KMS-11 (cell line): ENCODE measurements at regions not wholly inside any gene's neighbourhood (a gene's known extent, or its start where the extent isn't known, plus 50 kb on each side); places are given as distances from the start of the nearest gene placed in this dataset.

Experiments
- H2AFZ ChIP-seq: fragments of 200-600 bp; sonication (generic); 2 replicates; pipeline ENCODE4 v1.6.1; 2016; ENCODE audit warnings: antibody characterized with exemption, mixed run types, low read depth
- H3K27ac ChIP-seq: fragments of 200-600 bp; sonication (generic); 2 replicates; pipeline ENCODE4 v1.6.1; 2016; ENCODE audit warnings: mild to moderate bottlenecking, mixed run types
- H3K27me3 ChIP-seq: fragments of 200-600 bp; sonication (generic); 2 replicates; pipeline ENCODE4 v1.6.1; 2017; ENCODE audit warnings: mild to moderate bottlenecking, low read depth, mixed run types, moderate library complexity; ENCODE audit not compliant: insufficient read depth
- H3K36me3 ChIP-seq: fragments of 200-600 bp; sonication (generic); 2 replicates; pipeline ENCODE4 v1.6.1; 2017; ENCODE audit warnings: mild to moderate bottlenecking, mixed run types; ENCODE audit not compliant: insufficient read depth
- H3K4me1 ChIP-seq: fragments of 200-600 bp; sonication (generic); 2 replicates; pipeline ENCODE4 v1.6.1; 2016; ENCODE audit warnings: mild to moderate bottlenecking, low read depth, mixed run types; ENCODE audit not compliant: poor library complexity, severe bottlenecking
- H3K4me2 ChIP-seq: fragments of 200-600 bp; sonication (generic); 2 replicates; pipeline ENCODE4 v1.7.0; 2016; ENCODE audit warnings: mild to moderate bottlenecking, mixed run types
- H3K4me3 ChIP-seq: fragments of 200-600 bp; sonication (generic); IDR thresholded peaks from 2 replicates; pipeline ENCODE4 v1.6.1; 2017; ENCODE audit warnings: low read depth, low read length, mixed read lengths; ENCODE audit not compliant: insufficient read depth
- H3K79me2 ChIP-seq: fragments of 200-600 bp; sonication (generic); 2 replicates; pipeline ENCODE4 v1.6.1; 2016; ENCODE audit warnings: low read depth, mixed run types; ENCODE audit not compliant: insufficient read depth
- H3K9ac ChIP-seq: fragments of 200-600 bp; sonication (generic); 2 replicates; pipeline ENCODE4 v1.6.1; 2016; ENCODE audit warnings: mild to moderate bottlenecking, mixed run types
- H4K20me1 ChIP-seq: fragments of 200-600 bp; sonication (generic); 2 replicates; pipeline ENCODE4 v1.6.1; 2016; ENCODE audit warnings: mild to moderate bottlenecking, mixed run types; ENCODE audit not compliant: insufficient read depth
- TF ChIP-seq, protein P1 (sequence below): fragments of 200-600 bp; sonication (generic); conservative IDR thresholded peaks from 2 replicates; pipeline ENCODE4 v1.6.1; 2017; ENCODE audit warnings: low read depth, mild to moderate bottlenecking, antibody characterized with exemption, low read length, moderate library complexity, mixed read lengths

DNA sequence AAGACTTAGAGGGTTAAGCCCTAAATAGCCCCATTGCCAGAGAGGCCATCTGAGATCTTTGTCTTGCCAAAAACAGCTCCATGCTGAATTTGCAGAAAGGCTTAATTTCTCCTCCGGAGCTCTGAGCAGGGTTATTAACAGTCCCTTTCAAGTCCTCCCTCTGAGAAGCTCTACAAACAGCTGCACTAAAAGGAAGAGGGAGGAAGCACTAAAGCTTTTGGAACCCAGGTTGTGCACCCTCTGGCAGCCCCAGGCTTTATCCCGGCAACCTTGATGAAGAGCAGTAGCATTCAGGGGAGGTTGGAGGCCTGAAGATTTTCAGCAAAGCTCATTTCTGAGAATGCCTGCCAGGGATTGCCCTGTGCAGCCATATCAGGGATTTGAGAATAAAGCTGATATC, 554.7 kb downstream of the RBFOX1 start:
- H4K20me1 ChIP-seq: no peaks in the 10 kb centered on the region
- no peak overlapping the region for H3K4me2 ChIP-seq
- H3K9ac ChIP-seq: no peak overlapping the region
- no peak overlapping the region for H3K4me3 ChIP-seq
- H2AFZ ChIP-seq: no peak overlapping the region
- no peak overlapping the region for H3K27ac ChIP-seq
- H3K27me3 ChIP-seq: no peaks in the 10 kb centered on the region
- H3K36me3 ChIP-seq: no peaks in the 10 kb centered on the region
- TF ChIP-seq, protein P1, sequence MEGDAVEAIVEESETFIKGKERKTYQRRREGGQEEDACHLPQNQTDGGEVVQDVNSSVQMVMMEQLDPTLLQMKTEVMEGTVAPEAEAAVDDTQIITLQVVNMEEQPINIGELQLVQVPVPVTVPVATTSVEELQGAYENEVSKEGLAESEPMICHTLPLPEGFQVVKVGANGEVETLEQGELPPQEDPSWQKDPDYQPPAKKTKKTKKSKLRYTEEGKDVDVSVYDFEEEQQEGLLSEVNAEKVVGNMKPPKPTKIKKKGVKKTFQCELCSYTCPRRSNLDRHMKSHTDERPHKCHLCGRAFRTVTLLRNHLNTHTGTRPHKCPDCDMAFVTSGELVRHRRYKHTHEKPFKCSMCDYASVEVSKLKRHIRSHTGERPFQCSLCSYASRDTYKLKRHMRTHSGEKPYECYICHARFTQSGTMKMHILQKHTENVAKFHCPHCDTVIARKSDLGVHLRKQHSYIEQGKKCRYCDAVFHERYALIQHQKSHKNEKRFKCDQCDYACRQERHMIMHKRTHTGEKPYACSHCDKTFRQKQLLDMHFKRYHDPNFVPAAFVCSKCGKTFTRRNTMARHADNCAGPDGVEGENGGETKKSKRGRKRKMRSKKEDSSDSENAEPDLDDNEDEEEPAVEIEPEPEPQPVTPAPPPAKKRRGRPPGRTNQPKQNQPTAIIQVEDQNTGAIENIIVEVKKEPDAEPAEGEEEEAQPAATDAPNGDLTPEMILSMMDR: no peak
- no peaks in the 10 kb centered on the region for H3K4me1 ChIP-seq
- no peaks in the 10 kb centered on the region for H3K79me2 ChIP-seq

DNA sequence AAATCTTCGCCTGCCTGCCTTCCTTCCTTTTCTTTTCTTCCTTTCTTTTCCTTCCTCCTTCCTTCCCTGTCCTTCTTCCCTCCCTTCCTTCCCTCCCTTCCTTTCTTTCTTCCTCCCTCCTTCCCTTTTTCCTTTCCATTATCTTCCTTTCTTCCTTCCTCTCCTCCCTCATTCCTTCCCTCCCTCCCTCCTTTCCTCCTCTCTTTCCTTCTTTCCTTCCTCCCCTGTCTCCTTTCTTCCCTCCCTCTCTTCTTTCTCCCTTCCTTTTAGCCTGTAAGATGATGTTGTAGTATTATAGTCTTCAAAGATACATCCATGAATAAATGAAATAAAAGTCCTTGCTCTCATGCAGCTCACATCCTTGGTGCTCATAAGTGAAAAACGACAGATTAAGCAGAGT, 539.3 kb downstream of the RBFOX1 start:
- Histone ChIP-seq H3K27me3 (no peaks in the 10 kb centered on the region), H3K79me2 (no peaks in the 10 kb centered on the region), H3K4me1 (no peaks in the 10 kb centered on the region), H3K36me3 (no peaks in the 10 kb centered on the region), H2AFZ (no peak overlapping the region), H3K9ac (no peak overlapping the region), H3K4me3 (no peak overlapping the region), H3K4me2 (no peak overlapping the region), H4K20me1 (no peaks in the 10 kb centered on the region), H3K27ac (no peak overlapping the region)
- TF ChIP-seq, protein P1: no peak

DNA sequence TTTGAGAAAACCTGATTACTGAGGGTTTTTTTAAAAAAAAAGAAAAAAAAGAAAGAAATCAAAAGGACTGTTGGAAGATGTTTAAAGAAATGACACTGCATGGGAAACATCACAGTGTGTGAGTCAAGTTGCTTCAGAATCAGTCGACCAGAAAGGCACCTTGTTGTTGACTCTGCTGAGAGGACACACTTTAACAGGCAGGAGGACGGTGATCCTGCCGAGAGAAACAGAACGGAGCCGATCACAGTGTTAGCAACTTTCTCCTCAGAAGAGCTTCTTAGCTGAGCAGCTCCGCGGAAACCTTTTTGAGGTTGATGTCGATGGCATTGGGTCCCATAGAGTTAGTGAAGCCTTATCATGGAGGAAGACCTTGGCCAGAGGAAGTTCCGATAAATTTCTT, 538.7 kb downstream of the RBFOX1 start:
- Histone ChIP-seq H3K27ac (no peak overlapping the region), H3K4me3 (no peak overlapping the region), H3K27me3 (no peaks in the 10 kb centered on the region), H2AFZ (no peak overlapping the region), H3K4me2 (no peak overlapping the region), H3K4me1 (no peaks in the 10 kb centered on the region), H3K79me2 (no peaks in the 10 kb centered on the region), H3K9ac (no peak overlapping the region), H3K36me3 (no peaks in the 10 kb centered on the region), H4K20me1 (no peaks in the 10 kb centered on the region)
- TF ChIP-seq, protein P1: no peak

GRCh38 chr16:7867831-7868230, 535.2 kb downstream of the RBFOX1 start:
- H3K4me3 ChIP-seq: no peak overlapping the region
- no peaks in the 10 kb centered on the region for H3K27me3 ChIP-seq
- TF ChIP-seq, protein P1: no peak

More at GRCh38 chr16:7867831-7868230, 535.2 kb downstream of the RBFOX1 start:
- no peak overlapping the region for H2AFZ ChIP-seq
- no peak overlapping the region for H3K9ac ChIP-seq
- no peaks in the 10 kb centered on the region for H3K36me3 ChIP-seq
- H4K20me1 ChIP-seq: no peaks in the 10 kb centered on the region
- H3K27ac ChIP-seq: no peak overlapping the region
- H3K4me1 ChIP-seq: no peaks in the 10 kb centered on the region
- H3K4me2 ChIP-seq: no peak overlapping the region
- H3K79me2 ChIP-seq: no peaks in the 10 kb centered on the region
